NCI-H1930 (cell line): ENCODE measurements at regions not wholly inside any gene's neighbourhood (a gene's known extent, or its start where the extent isn't known, plus 50 kb on each side); places are given as distances from the start of the nearest gene placed in this dataset.
"Not testable (repeated sequence)": the region's sequence is repeated elsewhere in the genome, so short reads cannot be mapped to it uniquely, and the experiment has no call there.

ENCODE experiments used
- DNase-seq, 2 experiments: peaks; one replicate each; lab custom pipeline; 2025; lab: John Stamatoyannopoulos, UW

- DNase-seq: no peak
These were observed 720.2 kb downstream of the SLC4A3 start for GRCh38 chr2:220347626-220348025.

- DNase-seq: no peak
These were observed 720.8 kb downstream of the SLC4A3 start for GRCh38 chr2:220348206-220348605.

GRCh38 chr2:220353897-220354296 is 726.5 kb downstream of the SLC4A3 start:
- no peak for DNase-seq

GRCh38 chr2:220356076-220356475 is 728.6 kb downstream of the SLC4A3 start:
- DNase-seq: no peak

- no peak for DNase-seq
These were observed 737.6 kb downstream of the SLC4A3 start for GRCh38 chr2:220365023-220365422.

GRCh38 chr2:220366765-220367164 is 739.3 kb downstream of the SLC4A3 start:
- DNase-seq: no peak

GRCh38 chr2:220370764-220371163 is 743.3 kb downstream of the SLC4A3 start:
- no peak for DNase-seq

GRCh38 chr2:220371211-220371610 is 743.8 kb downstream of the SLC4A3 start:
- no peak for DNase-seq

GRCh38 chr2:220373878-220374277 is 746.4 kb downstream of the SLC4A3 start:
- DNase-seq: no peak

- no peak for DNase-seq
These were observed 746.9 kb downstream of the SLC4A3 start for GRCh38 chr2:220374282-220374681.

GRCh38 chr2:220377482-220378155 is 750.2 kb downstream of the SLC4A3 start:
- no peak for DNase-seq

- DNase-seq: not testable (repeated sequence)
These were observed 760.3 kb downstream of the SLC4A3 start for GRCh38 chr2:220387758-220388157.

GRCh38 chr2:220393711-220394110 is 766.3 kb downstream of the SLC4A3 start:
- no peak for DNase-seq

GRCh38 chr2:220394433-220394832 is 767.0 kb downstream of the SLC4A3 start:
- no peak for DNase-seq

- no peak for DNase-seq
These were observed 768.9 kb downstream of the SLC4A3 start for GRCh38 chr2:220396287-220396686.

GRCh38 chr2:220410296-220410695 is 782.9 kb downstream of the SLC4A3 start:
- no peak for DNase-seq

GRCh38 chr2:220417503-220417902 is 790.1 kb downstream of the SLC4A3 start:
- no peak for DNase-seq

GRCh38 chr2:220419647-220420046 is 792.2 kb downstream of the SLC4A3 start:
- DNase-seq: no peak

GRCh38 chr2:220420820-220421219 is 793.4 kb downstream of the SLC4A3 start:
- no peak for DNase-seq

GRCh38 chr2:220422676-220423075 is 795.2 kb downstream of the SLC4A3 start:
- DNase-seq: no peak

GRCh38 chr2:220424561-220424960 is 797.1 kb downstream of the SLC4A3 start:
- DNase-seq: no peak

GRCh38 chr2:220432645-220433044 is 805.2 kb downstream of the SLC4A3 start:
- no peak for DNase-seq

- DNase-seq: no peak
These were observed 805.7 kb downstream of the SLC4A3 start for GRCh38 chr2:220433131-220433530.

GRCh38 chr2:220434385-220434784 is 807.0 kb downstream of the SLC4A3 start:
- no peak for DNase-seq
